Neuronal stem cell (in vitro differentiated cells): ENCODE measurements at regions not wholly inside any gene's neighbourhood (a gene's known extent, or its start where the extent isn't known, plus 50 kb on each side); places are given as distances from the start of the nearest gene placed in this dataset. TPM values are rescaled to one million over a fixed set of nuclear protein-coding genes. Genes with fewer than 3 reads are reported as not detected.
A peak's percentile ranks its signal among the peaks of the same experiment; 100 is the strongest.

Experiments
- DNase-seq: peaks from one replicate; pipeline ENCODE4 v3.0.0-alpha.2; 2013; ENCODE audit warnings: low spot score
- H2AFZ ChIP-seq: one replicate; pipeline ENCODE4 v1.6.1; 2013; ENCODE audit warnings: mild to moderate bottlenecking, low read length, inconsistent platforms
- H2AK5ac ChIP-seq: 2 replicates; pipeline ENCODE4 v1.6.1; 2013; ENCODE audit warnings: low read depth, mild to moderate bottlenecking, inconsistent platforms, low read length, moderate library complexity, mixed read lengths
- H2BK120ac ChIP-seq: 2 replicates; pipeline ENCODE4 v1.6.1; 2013; ENCODE audit warnings: low read depth, mild to moderate bottlenecking, inconsistent platforms, low read length, moderate library complexity, mixed read lengths
- H2BK12ac ChIP-seq: one replicate; pipeline ENCODE4 v1.6.1; 2013; ENCODE audit warnings: low read length, inconsistent platforms
- H2BK15ac ChIP-seq: 2 replicates; pipeline ENCODE4 v1.6.1; 2013; ENCODE audit warnings: mild to moderate bottlenecking, low read length, inconsistent platforms, mixed read lengths
- H2BK5ac ChIP-seq: one replicate; pipeline ENCODE4 v1.6.1; 2013; ENCODE audit warnings: inconsistent platforms, mild to moderate bottlenecking, low read length, moderate library complexity
- H3K14ac ChIP-seq: one replicate; pipeline ENCODE4 v1.6.1; 2013; ENCODE audit warnings: low read length, inconsistent platforms
- H3K18ac ChIP-seq: 2 replicates; pipeline ENCODE4 v1.6.1; 2013; ENCODE audit warnings: low read length, inconsistent platforms
- H3K23ac ChIP-seq: 2 replicates; pipeline ENCODE4 v1.6.1; 2013; ENCODE audit warnings: low read depth, mild to moderate bottlenecking, mixed read lengths, low read length, inconsistent platforms; ENCODE audit not compliant: poor library complexity
- H3K27ac ChIP-seq: replicated peaks from 3 replicates; pipeline ENCODE4 v1.5.1; 2013; ENCODE audit warnings: low read length, inconsistent platforms
- H3K27me3 ChIP-seq, 3 experiments: 2 replicates each; pipeline ENCODE4 v1.6.1; 2013; ENCODE audit warnings: low read length in 3 of 3, mild to moderate bottlenecking in 2 of 3, inconsistent platforms in 1 of 3, low read depth in 1 of 3, mixed read lengths in 1 of 3, moderate library complexity in 1 of 3; ENCODE audit not compliant: control insufficient read depth in 3 of 3, insufficient read depth in 3 of 3
- H3K36me3 ChIP-seq, 2 donors: replicated peaks in 1 of 2; 2 replicates each; pipeline ENCODE4 v1.6.1; 2013; ENCODE audit warnings: low read length in 2 of 2; ENCODE audit not compliant: control insufficient read depth in 2 of 2, insufficient read depth in 2 of 2
- H3K4ac ChIP-seq: 2 replicates; pipeline ENCODE4 v1.6.1; 2013; ENCODE audit warnings: inconsistent platforms, mild to moderate bottlenecking, low read length, moderate library complexity
- H3K4me1 ChIP-seq, 2 donors: 1 replicate in 1 of 2; 2 replicates in 1 of 2; pipeline ENCODE4 v1.6.1; 2013; ENCODE audit warnings: low read length in 2 of 2, low read depth in 1 of 2; ENCODE audit not compliant: control insufficient read depth in 2 of 2, insufficient read depth in 1 of 2
- H3K4me2 ChIP-seq: one replicate; pipeline ENCODE4 v1.6.1; 2013; ENCODE audit warnings: mild to moderate bottlenecking, low read length, inconsistent platforms; ENCODE audit not compliant: insufficient read depth, poor library complexity, severe bottlenecking
- H3K4me3 ChIP-seq, 2 donors: 2 replicates each; pipeline ENCODE4 v1.5.1; 2013; ENCODE audit warnings: low read length in 2 of 2, mild to moderate bottlenecking in 2 of 2, inconsistent platforms in 1 of 2, moderate library complexity in 1 of 2
- H3K79me1 ChIP-seq: one replicate; pipeline ENCODE4 v1.6.1; 2013; ENCODE audit warnings: low read depth, mild to moderate bottlenecking, inconsistent platforms, low read length, moderate library complexity
- H3K9ac ChIP-seq: one replicate; pipeline ENCODE4 v1.6.1; 2013; ENCODE audit warnings: mild to moderate bottlenecking, low read depth, low read length, inconsistent platforms; ENCODE audit not compliant: poor library complexity
- H3K9me3 ChIP-seq, 2 donors: replicated peaks in 1 of 2; 2 replicates each; pipeline versions ENCODE3 to v1.6.1; 2013; ENCODE audit warnings: low read length in 2 of 2, mild to moderate bottlenecking in 2 of 2, inconsistent platforms in 1 of 2, low read depth in 1 of 2, mixed read lengths in 1 of 2, moderate library complexity in 1 of 2; ENCODE audit not compliant: control insufficient read depth in 2 of 2, insufficient read depth in 1 of 2
- H4K8ac ChIP-seq: one replicate; pipeline ENCODE4 v1.6.1; 2013; ENCODE audit warnings: low read depth, mild to moderate bottlenecking, inconsistent platforms, low read length, moderate library complexity
- H4K91ac ChIP-seq: one replicate; pipeline ENCODE4 v1.6.1; 2013; ENCODE audit warnings: low read length, low read depth, mild to moderate bottlenecking, inconsistent platforms; ENCODE audit not compliant: poor library complexity
- WGBS, 2 donors: extraction: QIAGEN DNeasy Blood & Tissue Kit; methylation state at CpG; one replicate each; pipeline ENCODE4 v1.1.7; 2013; ENCODE audit warnings: missing lambda C conversion rate in 2 of 2, mixed read lengths in 1 of 2; ENCODE audit not compliant: insufficient read length in 2 of 2, insufficient replicate concordance in 1 of 2; ENCODE audit errors: extremely low coverage in 2 of 2; 5-methylcytosine and 5-hydroxymethylcytosine counted together
- small RNA-seq: library from polyadenylated mRNA; stranded (forward); fragments of <200 nt; extraction: miRNeasy Mini kit (QIAGEN cat#:217004); gene quantifications from one replicate; pipeline ENCODE3, GENCODE V24; 2013; ENCODE audit not compliant: insufficient read depth

DNA sequence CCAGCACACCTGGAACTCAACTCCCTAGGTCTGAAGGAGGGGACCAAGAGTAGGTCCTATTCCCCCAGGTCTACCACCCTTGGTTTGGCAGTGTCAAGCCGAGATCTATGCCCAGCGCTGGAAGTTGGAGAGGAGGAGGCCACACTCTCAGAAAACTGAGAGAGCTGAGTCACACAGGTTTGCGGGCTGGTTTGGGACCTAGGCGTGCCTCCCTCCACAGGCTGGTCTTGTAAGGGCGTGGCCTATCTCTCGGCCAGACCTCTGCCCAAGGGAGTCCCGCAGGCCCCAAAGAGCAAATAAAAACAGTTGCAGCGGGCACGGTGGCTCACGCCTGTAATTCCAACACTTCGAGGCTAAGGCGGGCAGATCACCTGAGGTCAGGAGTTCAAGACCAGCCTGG is 52.9 kb upstream of the INTU start:
- Histone ChIP-seq H3K18ac (no peak overlapping the region), H3K79me1 (no peaks in the 10 kb centered on the region), H4K91ac (no peak overlapping the region), H3K14ac (no peak overlapping the region), H3K27me3 (peaks cover 0 to 3% (median 0%) of the 10 kb centered on the region in 3 experiments), H3K4me2 (no peak overlapping the region), H2BK120ac (no peak overlapping the region), H2AFZ (no peak overlapping the region), H3K4me1 (no peaks in the 10 kb centered on the region), H3K36me3 (no peaks in the 10 kb centered on the region), H4K8ac (no peak overlapping the region), H3K9me3 (peaks cover 0 to 1% of the 10 kb centered on the region in 2 donors), H2BK15ac (no peak overlapping the region), H3K4ac (no peak overlapping the region), H2BK5ac (no peak overlapping the region), H3K4me3 (no peak overlapping the region), H2BK12ac (no peak overlapping the region), H3K27ac (no peak overlapping the region), H2AK5ac (no peak overlapping the region), H3K9ac (no peak overlapping the region), H3K23ac (no peak overlapping the region)
- WGBS, 2 donors = no CpG with 5 or more reads among the region's 12 CpGs
- DNase-seq = no peak

GRCh38 chr4:127580300-127580699 is 52.5 kb upstream of the INTU start:
- Histone ChIP-seq H3K18ac (no peak overlapping the region), H3K23ac (no peak overlapping the region), H2BK120ac (no peak overlapping the region), H2BK15ac (no peak overlapping the region), H3K9ac (no peak overlapping the region), H4K8ac (no peak overlapping the region), H3K9me3 (peaks cover 0 to 1% of the 10 kb centered on the region in 2 donors), H3K4me1 (no peaks in the 10 kb centered on the region), H3K4me2 (no peak overlapping the region), H3K27me3 (peaks cover 0 to 3% (median 0%) of the 10 kb centered on the region in 3 experiments), H3K14ac (no peak overlapping the region), H4K91ac (no peak overlapping the region), H3K4me3 (no peak overlapping the region), H2AK5ac (no peak overlapping the region), H2BK12ac (no peak overlapping the region), H2AFZ (no peak overlapping the region), H3K27ac (no peak overlapping the region), H3K79me1 (no peaks in the 10 kb centered on the region), H2BK5ac (no peak overlapping the region), H3K36me3 (no peaks in the 10 kb centered on the region), H3K4ac (no peak overlapping the region)
- no peak for DNase-seq
- no CpG with 5 or more reads among the region's 4 CpGs for WGBS, 2 donors

DNA sequence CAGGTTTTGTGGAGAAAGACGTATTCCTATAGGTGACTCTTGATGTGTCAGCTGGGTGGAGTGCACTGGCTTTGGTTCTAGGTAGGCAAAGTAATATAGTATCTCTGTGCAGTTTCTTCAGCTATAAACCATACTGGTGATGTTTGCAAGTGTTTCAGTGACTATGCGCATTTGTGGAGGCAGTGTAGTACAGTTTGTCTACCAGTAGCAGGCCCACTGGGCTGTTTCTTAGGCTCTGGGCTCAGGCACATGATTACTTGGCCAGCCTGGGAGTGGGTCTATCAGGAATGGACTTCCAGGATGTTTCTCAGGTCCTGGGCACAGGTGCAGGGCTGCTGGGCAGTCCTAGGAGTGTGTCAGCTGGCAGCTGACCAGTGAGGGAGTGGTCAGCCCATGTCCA is 51.9 kb upstream of the INTU start:
- peaks cover 0 to 3% (median 0%) of the 10 kb centered on the region in 3 experiments for H3K27me3 ChIP-seq
- no peak overlapping the region for H4K91ac ChIP-seq
- no peak overlapping the region for H3K4me2 ChIP-seq
- H3K4ac ChIP-seq = no peak overlapping the region
- no peak overlapping the region for H3K9ac ChIP-seq
- no peaks in the 10 kb centered on the region for H3K36me3 ChIP-seq
- H3K4me1 ChIP-seq = no peaks in the 10 kb centered on the region
- H3K18ac ChIP-seq = peak overlapping the region; percentile 53
- no peak overlapping the region for H2BK12ac ChIP-seq
- H2AK5ac ChIP-seq = no peak overlapping the region
- H3K4me3 ChIP-seq = no peak overlapping the region
- no peak overlapping the region for H2BK15ac ChIP-seq
- no peak overlapping the region for H2AFZ ChIP-seq
- H3K79me1 ChIP-seq = no peaks in the 10 kb centered on the region
- H3K27ac ChIP-seq = no peak overlapping the region
- WGBS, 2 donors = no CpG with 5 or more reads among the region's 2 CpGs
- DNase-seq = no peak
- H3K23ac ChIP-seq = peak overlapping the region; percentile 59
- H4K8ac ChIP-seq = peak overlapping the region; percentile 29
- H3K9me3 ChIP-seq = peaks cover 0 to 1% of the 10 kb centered on the region in 2 donors
- H2BK120ac ChIP-seq = no peak overlapping the region
- H3K14ac ChIP-seq = no peak overlapping the region
- H2BK5ac ChIP-seq = no peak overlapping the region

Small RNA genes lying in the stretch of these regions (small RNA-seq; reads per million reads assigned to genes)
- gene RF00019 = not detected
